GM23338 (cell line): ENCODE measurements at regions not wholly inside any gene's neighbourhood (a gene's known extent, or its start where the extent isn't known, plus 50 kb on each side); places are given as distances from the start of the nearest gene placed in this dataset.

ENCODE experiments used
- ATAC-seq: fragments of 200-7000 bp; cut with Tn5 transposase; 3 replicates; pipeline ENCODE4 v1.9.1; 2020
- DNase-seq: peaks from one replicate; pipeline ENCODE4 v3.0.0-alpha.2; 2015; ENCODE audit warnings: low spot score
- H2AFZ ChIP-seq: fragments of 200-600 bp; sonication (generic); 2 replicates; pipeline ENCODE4 v1.8.0; 2016; ENCODE audit warnings: antibody characterized with exemption, mild to moderate bottlenecking, moderate library complexity
- H3F3A ChIP-seq: fragments of 200-600 bp; sonication (generic); replicated peaks from 2 replicates; pipeline ENCODE4 v1.8.0; 2017; ENCODE audit warnings: antibody characterized with exemption, mixed run types, low read depth
- H3K27ac ChIP-seq: fragments of 200-600 bp; sonication (generic); 2 replicates; pipeline ENCODE4 v1.6.1; 2016; ENCODE audit warnings: low read depth
- H3K27me3 ChIP-seq: fragments of 200-600 bp; sonication (generic); 2 replicates; pipeline ENCODE4 v1.8.0; 2016; ENCODE audit warnings: mild to moderate bottlenecking, mixed run types, moderate library complexity; ENCODE audit not compliant: insufficient read depth
- H3K36me3 ChIP-seq: fragments of 200-600 bp; sonication (generic); 2 replicates; pipeline ENCODE4 v1.8.0; 2016; ENCODE audit warnings: mild to moderate bottlenecking; ENCODE audit not compliant: insufficient read depth
- H3K4me1 ChIP-seq: fragments of 200-600 bp; sonication (generic); 2 replicates; pipeline ENCODE4 v1.8.0; 2016; ENCODE audit warnings: mild to moderate bottlenecking, moderate library complexity; ENCODE audit not compliant: insufficient read depth
- H3K4me2 ChIP-seq: fragments of 200-600 bp; sonication (generic); 2 replicates; pipeline ENCODE4 v1.7.1; 2017; ENCODE audit warnings: mixed run types
- H3K4me3 ChIP-seq: fragments of 200-600 bp; sonication (generic); 2 replicates; pipeline ENCODE4 v1.6.1; 2016; ENCODE audit warnings: mixed run types
- H3K79me2 ChIP-seq: fragments of 200-600 bp; sonication (generic); replicated peaks from 2 replicates; pipeline ENCODE4 v1.8.0; 2017; ENCODE audit warnings: mild to moderate bottlenecking; ENCODE audit not compliant: insufficient read depth
- H3K9me2 ChIP-seq: fragments of 200-600 bp; sonication (generic); 2 replicates; pipeline ENCODE4 v1.8.0; 2017; ENCODE audit not compliant: insufficient read depth
- H4K20me1 ChIP-seq: fragments of 200-600 bp; sonication (generic); replicated peaks from 2 replicates; pipeline ENCODE4 v1.8.0; 2017; ENCODE audit warnings: mild to moderate bottlenecking; ENCODE audit not compliant: insufficient read depth
- H3K27ac Mint-ChIP-seq: 2 replicates; pipeline ENCODE4 v1.8.0; 2020; ENCODE audit warnings: inconsistent platforms, mild to moderate bottlenecking, moderate library complexity, mixed read lengths
- H3K27me3 Mint-ChIP-seq: 3 replicates; pipeline ENCODE4 v1.8.0; 2022; ENCODE audit warnings: low read depth, mild to moderate bottlenecking, moderate library complexity, mixed read lengths, inconsistent platforms; ENCODE audit not compliant: insufficient read depth, poor library complexity
- H3K36me3 Mint-ChIP-seq: 3 replicates; pipeline ENCODE4 v1.8.0; 2021; ENCODE audit warnings: low read depth, mild to moderate bottlenecking, inconsistent platforms, moderate library complexity, mixed read lengths
- H3K4me1 Mint-ChIP-seq: 3 replicates; pipeline ENCODE4 v1.8.0; 2020; ENCODE audit warnings: mild to moderate bottlenecking, inconsistent platforms, mixed read lengths
- H3K4me3 Mint-ChIP-seq: 3 replicates; pipeline ENCODE4 v1.8.0; 2021; ENCODE audit warnings: moderate library complexity, mild to moderate bottlenecking, inconsistent platforms, mixed read lengths
- H3K9me3 Mint-ChIP-seq: 3 replicates; pipeline ENCODE4 v1.8.0; 2020; ENCODE audit warnings: moderate library complexity, mild to moderate bottlenecking, inconsistent platforms, mixed read lengths
- CREB1 ChIP-seq: fragments of 250-450 bp; sonication (Bioruptor Pico); IDR thresholded peaks from 2 replicates; pipeline ENCODE4 v1.5.0; 2020; ENCODE audit warnings: low read depth, mild to moderate bottlenecking, moderate library complexity
- EZH2phosphoT487 ChIP-seq: fragments of 200-600 bp; sonication (generic); IDR thresholded peaks from one replicate; pipeline ENCODE4 v1.8.1; 2018; ENCODE audit warnings: antibody characterized with exemption; ENCODE audit not compliant: unreplicated experiment
- JUNB ChIP-seq: IDR thresholded peaks from one replicate; pipeline ENCODE4 v1.6.1; 2016; ENCODE audit warnings: antibody characterized with exemption; ENCODE audit not compliant: unreplicated experiment
- POLR2AphosphoS5 ChIP-seq: IDR thresholded peaks from 2 replicates; pipeline ENCODE4 v1.6.1; 2016; ENCODE audit warnings: antibody characterized with exemption, low read depth
- STAT1 ChIP-seq: IDR thresholded peaks from one replicate; pipeline ENCODE4 v1.6.1; 2016; ENCODE audit warnings: antibody characterized with exemption; ENCODE audit not compliant: unreplicated experiment
- ZNF114 ChIP-seq: fragments of 250-450 bp; sonication (Bioruptor Pico); IDR thresholded peaks from 2 replicates; pipeline ENCODE4 v1.5.0; 2020; ENCODE audit warnings: mild to moderate bottlenecking, moderate library complexity
- ZNF331 ChIP-seq: fragments of 250-450 bp; sonication (Bioruptor Pico); IDR thresholded peaks from 2 replicates; pipeline ENCODE4 v1.5.0; 2020; ENCODE audit warnings: low read depth, mild to moderate bottlenecking, moderate library complexity
- TF ChIP-seq, protein P1 (sequence below): fragments of 250-450 bp; sonication (Bioruptor Pico); IDR thresholded peaks from 2 replicates; pipeline ENCODE4 v1.5.0; 2020; ENCODE audit warnings: mild to moderate bottlenecking, moderate library complexity
- TF ChIP-seq, protein P2 (sequence below): IDR thresholded peaks from 2 replicates; pipeline ENCODE4 v1.6.1; 2016; ENCODE audit warnings: antibody characterized with exemption
- TF ChIP-seq, protein P3 (sequence below): IDR thresholded peaks from one replicate; pipeline ENCODE4 v1.6.1; 2018; ENCODE audit warnings: antibody characterized with exemption; ENCODE audit not compliant: unreplicated experiment
- TF ChIP-seq, protein P4 (sequence below), 2 experiments: fragments of 200-600 bp in 1 of 2; sonication (generic) in 1 of 2; conservative IDR thresholded peaks; 2 replicates each; pipeline versions ENCODE4 v1.5.1 to v1.6.1; 2016 to 2017; ENCODE audit warnings: antibody characterized with exemption in 2 of 2, low read depth in 2 of 2, mild to moderate bottlenecking in 2 of 2, moderate library complexity in 1 of 2

DNA sequence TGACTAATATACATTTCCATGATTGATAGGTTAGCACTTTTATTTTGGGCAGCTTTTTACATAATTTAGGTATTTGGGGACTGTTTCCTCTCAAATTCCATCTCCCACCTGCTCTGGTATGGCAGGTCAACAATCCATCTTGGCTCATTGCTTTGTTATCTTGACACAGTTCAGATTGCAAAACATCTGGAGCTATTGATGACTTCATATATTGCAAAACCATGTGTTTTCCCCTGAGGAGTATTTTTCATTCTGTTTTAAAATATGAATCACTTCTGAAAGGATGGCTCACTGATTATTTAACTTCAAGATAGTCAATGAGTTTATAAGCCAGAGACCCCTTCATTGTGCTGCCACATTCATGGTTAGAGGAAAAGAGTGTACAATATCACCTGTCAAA, 1206.0 kb upstream of the C9orf72 start (continued):
- TF ChIP-seq, protein P1, sequence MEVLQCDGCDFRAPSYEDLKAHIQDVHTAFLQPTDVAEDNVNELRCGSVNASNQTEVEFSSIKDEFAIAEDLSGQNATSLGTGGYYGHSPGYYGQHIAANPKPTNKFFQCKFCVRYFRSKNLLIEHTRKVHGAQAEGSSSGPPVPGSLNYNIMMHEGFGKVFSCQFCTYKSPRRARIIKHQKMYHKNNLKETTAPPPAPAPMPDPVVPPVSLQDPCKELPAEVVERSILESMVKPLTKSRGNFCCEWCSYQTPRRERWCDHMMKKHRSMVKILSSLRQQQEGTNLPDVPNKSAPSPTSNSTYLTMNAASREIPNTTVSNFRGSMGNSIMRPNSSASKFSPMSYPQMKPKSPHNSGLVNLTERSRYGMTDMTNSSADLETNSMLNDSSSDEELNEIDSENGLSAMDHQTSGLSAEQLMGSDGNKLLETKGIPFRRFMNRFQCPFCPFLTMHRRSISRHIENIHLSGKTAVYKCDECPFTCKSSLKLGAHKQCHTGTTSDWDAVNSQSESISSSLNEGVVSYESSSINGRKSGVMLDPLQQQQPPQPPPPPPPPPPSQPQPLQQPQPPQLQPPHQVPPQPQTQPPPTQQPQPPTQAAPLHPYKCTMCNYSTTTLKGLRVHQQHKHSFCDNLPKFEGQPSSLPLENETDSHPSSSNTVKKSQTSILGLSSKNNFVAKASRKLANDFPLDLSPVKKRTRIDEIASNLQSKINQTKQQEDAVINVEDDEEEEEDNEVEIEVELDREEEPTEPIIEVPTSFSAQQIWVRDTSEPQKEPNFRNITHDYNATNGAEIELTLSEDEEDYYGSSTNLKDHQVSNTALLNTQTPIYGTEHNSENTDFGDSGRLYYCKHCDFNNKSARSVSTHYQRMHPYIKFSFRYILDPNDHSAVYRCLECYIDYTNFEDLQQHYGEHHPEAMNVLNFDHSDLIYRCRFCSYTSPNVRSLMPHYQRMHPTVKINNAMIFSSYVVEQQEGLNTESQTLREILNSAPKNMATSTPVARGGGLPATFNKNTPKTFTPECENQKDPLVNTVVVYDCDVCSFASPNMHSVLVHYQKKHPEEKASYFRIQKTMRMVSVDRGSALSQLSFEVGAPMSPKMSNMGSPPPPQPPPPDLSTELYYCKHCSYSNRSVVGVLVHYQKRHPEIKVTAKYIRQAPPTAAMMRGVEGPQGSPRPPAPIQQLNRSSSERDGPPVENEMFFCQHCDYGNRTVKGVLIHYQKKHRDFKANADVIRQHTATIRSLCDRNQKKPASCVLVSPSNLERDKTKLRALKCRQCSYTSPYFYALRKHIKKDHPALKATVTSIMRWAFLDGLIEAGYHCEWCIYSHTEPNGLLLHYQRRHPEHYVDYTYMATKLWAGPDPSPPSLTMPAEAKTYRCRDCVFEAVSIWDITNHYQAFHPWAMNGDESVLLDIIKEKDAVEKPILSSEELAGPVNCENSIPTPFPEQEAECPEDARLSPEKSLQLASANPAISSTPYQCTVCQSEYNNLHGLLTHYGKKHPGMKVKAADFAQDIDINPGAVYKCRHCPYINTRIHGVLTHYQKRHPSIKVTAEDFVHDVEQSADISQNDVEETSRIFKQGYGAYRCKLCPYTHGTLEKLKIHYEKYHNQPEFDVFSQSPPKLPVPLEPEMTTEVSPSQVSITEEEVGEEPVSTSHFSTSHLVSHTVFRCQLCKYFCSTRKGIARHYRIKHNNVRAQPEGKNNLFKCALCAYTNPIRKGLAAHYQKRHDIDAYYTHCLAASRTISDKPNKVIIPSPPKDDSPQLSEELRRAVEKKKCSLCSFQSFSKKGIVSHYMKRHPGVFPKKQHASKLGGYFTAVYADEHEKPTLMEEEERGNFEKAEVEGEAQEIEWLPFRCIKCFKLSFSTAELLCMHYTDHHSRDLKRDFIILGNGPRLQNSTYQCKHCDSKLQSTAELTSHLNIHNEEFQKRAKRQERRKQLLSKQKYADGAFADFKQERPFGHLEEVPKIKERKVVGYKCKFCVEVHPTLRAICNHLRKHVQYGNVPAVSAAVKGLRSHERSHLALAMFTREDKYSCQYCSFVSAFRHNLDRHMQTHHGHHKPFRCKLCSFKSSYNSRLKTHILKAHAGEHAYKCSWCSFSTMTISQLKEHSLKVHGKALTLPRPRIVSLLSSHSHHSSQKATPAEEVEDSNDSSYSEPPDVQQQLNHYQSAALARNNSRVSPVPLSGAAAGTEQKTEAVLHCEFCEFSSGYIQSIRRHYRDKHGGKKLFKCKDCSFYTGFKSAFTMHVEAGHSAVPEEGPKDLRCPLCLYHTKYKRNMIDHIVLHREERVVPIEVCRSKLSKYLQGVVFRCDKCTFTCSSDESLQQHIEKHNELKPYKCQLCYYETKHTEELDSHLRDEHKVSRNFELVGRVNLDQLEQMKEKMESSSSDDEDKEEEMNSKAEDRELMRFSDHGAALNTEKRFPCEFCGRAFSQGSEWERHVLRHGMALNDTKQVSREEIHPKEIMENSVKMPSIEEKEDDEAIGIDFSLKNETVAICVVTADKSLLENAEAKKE (CRISPR knock-in tag): no peak
- TF ChIP-seq, protein P2, sequence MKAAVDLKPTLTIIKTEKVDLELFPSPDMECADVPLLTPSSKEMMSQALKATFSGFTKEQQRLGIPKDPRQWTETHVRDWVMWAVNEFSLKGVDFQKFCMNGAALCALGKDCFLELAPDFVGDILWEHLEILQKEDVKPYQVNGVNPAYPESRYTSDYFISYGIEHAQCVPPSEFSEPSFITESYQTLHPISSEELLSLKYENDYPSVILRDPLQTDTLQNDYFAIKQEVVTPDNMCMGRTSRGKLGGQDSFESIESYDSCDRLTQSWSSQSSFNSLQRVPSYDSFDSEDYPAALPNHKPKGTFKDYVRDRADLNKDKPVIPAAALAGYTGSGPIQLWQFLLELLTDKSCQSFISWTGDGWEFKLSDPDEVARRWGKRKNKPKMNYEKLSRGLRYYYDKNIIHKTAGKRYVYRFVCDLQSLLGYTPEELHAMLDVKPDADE: no peak
- TF ChIP-seq POLR2AphosphoS5: no peak
- TF ChIP-seq ZNF331 (CRISPR knock-in tag): no peak
- TF ChIP-seq CREB1 (CRISPR knock-in tag): no peak
- TF ChIP-seq ZNF114: no peak

DNA sequence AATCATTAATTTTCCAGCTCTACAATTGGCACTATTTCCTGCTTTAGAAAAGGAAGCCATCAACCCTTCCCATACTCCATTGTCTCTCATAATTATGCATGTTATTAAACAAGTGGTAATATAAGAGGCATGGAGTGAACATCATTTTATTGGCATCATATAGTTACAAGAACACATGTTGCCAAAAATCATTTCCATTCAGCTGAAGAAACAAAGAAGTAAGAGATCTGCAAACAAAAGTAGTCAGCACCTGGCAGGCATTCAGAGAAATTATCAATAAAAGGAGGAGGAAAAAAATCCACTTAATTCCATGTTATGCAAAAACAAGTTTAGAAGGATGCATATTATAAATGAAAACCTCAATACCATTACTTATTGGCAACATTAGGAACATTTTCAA, 1208.2 kb upstream of the C9orf72 start:
- H3K27me3 Mint-ChIP-seq: no peaks in the 10 kb centered on the region
- no peak for TF ChIP-seq POLR2AphosphoS5
- no peak for TF ChIP-seq ZNF114
- TF ChIP-seq ZNF331 (CRISPR knock-in tag): no peak
- TF ChIP-seq, protein P2: no peak
- TF ChIP-seq JUNB: no peak
- TF ChIP-seq, protein P3, sequence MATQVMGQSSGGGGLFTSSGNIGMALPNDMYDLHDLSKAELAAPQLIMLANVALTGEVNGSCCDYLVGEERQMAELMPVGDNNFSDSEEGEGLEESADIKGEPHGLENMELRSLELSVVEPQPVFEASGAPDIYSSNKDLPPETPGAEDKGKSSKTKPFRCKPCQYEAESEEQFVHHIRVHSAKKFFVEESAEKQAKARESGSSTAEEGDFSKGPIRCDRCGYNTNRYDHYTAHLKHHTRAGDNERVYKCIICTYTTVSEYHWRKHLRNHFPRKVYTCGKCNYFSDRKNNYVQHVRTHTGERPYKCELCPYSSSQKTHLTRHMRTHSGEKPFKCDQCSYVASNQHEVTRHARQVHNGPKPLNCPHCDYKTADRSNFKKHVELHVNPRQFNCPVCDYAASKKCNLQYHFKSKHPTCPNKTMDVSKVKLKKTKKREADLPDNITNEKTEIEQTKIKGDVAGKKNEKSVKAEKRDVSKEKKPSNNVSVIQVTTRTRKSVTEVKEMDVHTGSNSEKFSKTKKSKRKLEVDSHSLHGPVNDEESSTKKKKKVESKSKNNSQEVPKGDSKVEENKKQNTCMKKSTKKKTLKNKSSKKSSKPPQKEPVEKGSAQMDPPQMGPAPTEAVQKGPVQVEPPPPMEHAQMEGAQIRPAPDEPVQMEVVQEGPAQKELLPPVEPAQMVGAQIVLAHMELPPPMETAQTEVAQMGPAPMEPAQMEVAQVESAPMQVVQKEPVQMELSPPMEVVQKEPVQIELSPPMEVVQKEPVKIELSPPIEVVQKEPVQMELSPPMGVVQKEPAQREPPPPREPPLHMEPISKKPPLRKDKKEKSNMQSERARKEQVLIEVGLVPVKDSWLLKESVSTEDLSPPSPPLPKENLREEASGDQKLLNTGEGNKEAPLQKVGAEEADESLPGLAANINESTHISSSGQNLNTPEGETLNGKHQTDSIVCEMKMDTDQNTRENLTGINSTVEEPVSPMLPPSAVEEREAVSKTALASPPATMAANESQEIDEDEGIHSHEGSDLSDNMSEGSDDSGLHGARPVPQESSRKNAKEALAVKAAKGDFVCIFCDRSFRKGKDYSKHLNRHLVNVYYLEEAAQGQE: no peak
- no peak for TF ChIP-seq EZH2phosphoT487
- TF ChIP-seq, protein P4, sequence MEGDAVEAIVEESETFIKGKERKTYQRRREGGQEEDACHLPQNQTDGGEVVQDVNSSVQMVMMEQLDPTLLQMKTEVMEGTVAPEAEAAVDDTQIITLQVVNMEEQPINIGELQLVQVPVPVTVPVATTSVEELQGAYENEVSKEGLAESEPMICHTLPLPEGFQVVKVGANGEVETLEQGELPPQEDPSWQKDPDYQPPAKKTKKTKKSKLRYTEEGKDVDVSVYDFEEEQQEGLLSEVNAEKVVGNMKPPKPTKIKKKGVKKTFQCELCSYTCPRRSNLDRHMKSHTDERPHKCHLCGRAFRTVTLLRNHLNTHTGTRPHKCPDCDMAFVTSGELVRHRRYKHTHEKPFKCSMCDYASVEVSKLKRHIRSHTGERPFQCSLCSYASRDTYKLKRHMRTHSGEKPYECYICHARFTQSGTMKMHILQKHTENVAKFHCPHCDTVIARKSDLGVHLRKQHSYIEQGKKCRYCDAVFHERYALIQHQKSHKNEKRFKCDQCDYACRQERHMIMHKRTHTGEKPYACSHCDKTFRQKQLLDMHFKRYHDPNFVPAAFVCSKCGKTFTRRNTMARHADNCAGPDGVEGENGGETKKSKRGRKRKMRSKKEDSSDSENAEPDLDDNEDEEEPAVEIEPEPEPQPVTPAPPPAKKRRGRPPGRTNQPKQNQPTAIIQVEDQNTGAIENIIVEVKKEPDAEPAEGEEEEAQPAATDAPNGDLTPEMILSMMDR (conservative IDR thresholded peaks at IDR 0.05; ENCODE audit: low read depth in 2 of 2): no peak
- TF ChIP-seq STAT1: no peak
- TF ChIP-seq CREB1 (CRISPR knock-in tag): no peak

More for the DNA sequence above, 1208.2 kb upstream of the C9orf72 start:
- H3K4me3 Mint-ChIP-seq: no peak overlapping the region
- Histone ChIP-seq H3K4me1 (no peaks in the 10 kb centered on the region), H3K4me2 (no peak overlapping the region), H3K79me2 (no peaks in the 10 kb centered on the region), H3K4me3 (no peak overlapping the region), H3K27me3 (no peaks in the 10 kb centered on the region), H3K27ac (no peak overlapping the region), H3F3A (no peaks in the 10 kb centered on the region), H4K20me1 (no peaks in the 10 kb centered on the region), H2AFZ (no peak overlapping the region), H3K36me3 (no peaks in the 10 kb centered on the region), H3K9me2 (no peaks in the 10 kb centered on the region)
- ATAC-seq: no peak
- H3K9me3 Mint-ChIP-seq: no peaks in the 10 kb centered on the region
- H3K27ac Mint-ChIP-seq: no peak overlapping the region
- peaks cover 24% of the 10 kb centered on the region for H3K4me1 Mint-ChIP-seq
- no peaks in the 10 kb centered on the region for H3K36me3 Mint-ChIP-seq
- DNase-seq: no peak
